Peyer's patch (tissue), 4 donors: ENCODE measurements at regions not wholly inside any gene's neighbourhood (a gene's known extent, or its start where the extent isn't known, plus 50 kb on each side); places are given as distances from the start of the nearest gene placed in this dataset.

Experiments
- DNase-seq, 3 donors: peaks; one replicate each; pipeline ENCODE4 v3.0.0-alpha.2; 2017 to 2019
- H3K27ac ChIP-seq, 4 donors: fragments of 200-600 bp; sonication (generic); one replicate each; pipeline ENCODE4 v1.5.1; 2016 to 2019
- H3K27me3 ChIP-seq, 2 donors: fragments of 200-600 bp; sonication (generic); one replicate each; pipeline ENCODE4 v1.5.1; 2019
- H3K36me3 ChIP-seq, 3 donors: fragments of 200-600 bp; sonication (generic); one replicate each; pipeline ENCODE4 v1.5.1; 2016 to 2019
- H3K4me1 ChIP-seq, 4 donors: fragments of 200-600 bp; sonication (generic); one replicate each; pipeline ENCODE4 v1.5.1; 2016 to 2019
- H3K4me3 ChIP-seq, 4 donors: fragments of 200-600 bp; sonication (generic); 1 replicate in 3 of 4; 2 replicates in 1 of 4; pipeline ENCODE4 v1.5.1; 2016 to 2019; ENCODE audit warnings: mild to moderate bottlenecking in 1 of 4
- H3K9me3 ChIP-seq, 4 donors: fragments of 200-600 bp; sonication (generic); one replicate each; pipeline ENCODE4 v1.5.1; 2016 to 2019; ENCODE audit warnings: mild to moderate bottlenecking in 1 of 4
- POLR2A ChIP-seq, 2 donors: fragments of 450-650 bp; IDR thresholded peaks; one replicate each; pipeline ENCODE4 v1.5.1; 2017; ENCODE audit warnings: antibody characterized with exemption in 2 of 2, mild to moderate bottlenecking in 2 of 2, moderate library complexity in 2 of 2
- TF ChIP-seq, protein P1 (sequence below), 6 experiments: fragments of 450-650 bp in 4 of 6; fragments of 200-600 bp in 2 of 6; sonication (generic) in 1 of 6; IDR thresholded peaks; one replicate each; pipeline ENCODE4 v1.5.1; 2017 to 2019; ENCODE audit warnings: antibody characterized with exemption in 6 of 6, mild to moderate bottlenecking in 3 of 6, moderate library complexity in 1 of 6

DNA sequence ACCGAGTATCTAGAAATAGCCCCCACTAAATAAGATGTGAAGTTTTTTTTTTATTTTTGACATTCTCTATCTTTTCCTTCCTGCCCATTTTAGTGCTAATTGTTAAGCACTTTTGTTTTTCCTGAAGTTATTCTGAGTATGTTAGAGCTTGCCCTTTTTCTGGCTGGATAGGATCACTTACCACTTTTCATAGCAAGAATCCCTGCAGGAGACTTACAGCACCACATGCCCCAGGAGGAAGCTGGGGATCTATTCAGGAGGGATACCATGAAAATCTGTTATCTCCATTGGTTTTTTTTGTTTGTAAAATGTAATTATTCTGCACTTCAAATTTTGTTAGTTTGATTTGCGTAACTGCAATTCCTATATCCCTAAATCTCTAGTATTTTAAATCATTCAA lies 968.4 kb downstream of the ZPLD1 start:
- TF ChIP-seq, protein P1, sequence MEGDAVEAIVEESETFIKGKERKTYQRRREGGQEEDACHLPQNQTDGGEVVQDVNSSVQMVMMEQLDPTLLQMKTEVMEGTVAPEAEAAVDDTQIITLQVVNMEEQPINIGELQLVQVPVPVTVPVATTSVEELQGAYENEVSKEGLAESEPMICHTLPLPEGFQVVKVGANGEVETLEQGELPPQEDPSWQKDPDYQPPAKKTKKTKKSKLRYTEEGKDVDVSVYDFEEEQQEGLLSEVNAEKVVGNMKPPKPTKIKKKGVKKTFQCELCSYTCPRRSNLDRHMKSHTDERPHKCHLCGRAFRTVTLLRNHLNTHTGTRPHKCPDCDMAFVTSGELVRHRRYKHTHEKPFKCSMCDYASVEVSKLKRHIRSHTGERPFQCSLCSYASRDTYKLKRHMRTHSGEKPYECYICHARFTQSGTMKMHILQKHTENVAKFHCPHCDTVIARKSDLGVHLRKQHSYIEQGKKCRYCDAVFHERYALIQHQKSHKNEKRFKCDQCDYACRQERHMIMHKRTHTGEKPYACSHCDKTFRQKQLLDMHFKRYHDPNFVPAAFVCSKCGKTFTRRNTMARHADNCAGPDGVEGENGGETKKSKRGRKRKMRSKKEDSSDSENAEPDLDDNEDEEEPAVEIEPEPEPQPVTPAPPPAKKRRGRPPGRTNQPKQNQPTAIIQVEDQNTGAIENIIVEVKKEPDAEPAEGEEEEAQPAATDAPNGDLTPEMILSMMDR (IDR thresholded peaks at IDR 0.05), result no peak
- no peak for TF ChIP-seq POLR2A (IDR thresholded peaks at IDR 0.05)
- H3K36me3 ChIP-seq, result no peaks in the 10 kb centered on the region
- no peak overlapping the region for H3K4me3 ChIP-seq
- no peak overlapping the region for H3K27ac ChIP-seq
- H3K4me1 ChIP-seq, result no peaks in the 10 kb centered on the region
- no peaks in the 10 kb centered on the region for H3K9me3 ChIP-seq
- H3K27me3 ChIP-seq, result no peaks in the 10 kb centered on the region
- no peak for DNase-seq

DNA sequence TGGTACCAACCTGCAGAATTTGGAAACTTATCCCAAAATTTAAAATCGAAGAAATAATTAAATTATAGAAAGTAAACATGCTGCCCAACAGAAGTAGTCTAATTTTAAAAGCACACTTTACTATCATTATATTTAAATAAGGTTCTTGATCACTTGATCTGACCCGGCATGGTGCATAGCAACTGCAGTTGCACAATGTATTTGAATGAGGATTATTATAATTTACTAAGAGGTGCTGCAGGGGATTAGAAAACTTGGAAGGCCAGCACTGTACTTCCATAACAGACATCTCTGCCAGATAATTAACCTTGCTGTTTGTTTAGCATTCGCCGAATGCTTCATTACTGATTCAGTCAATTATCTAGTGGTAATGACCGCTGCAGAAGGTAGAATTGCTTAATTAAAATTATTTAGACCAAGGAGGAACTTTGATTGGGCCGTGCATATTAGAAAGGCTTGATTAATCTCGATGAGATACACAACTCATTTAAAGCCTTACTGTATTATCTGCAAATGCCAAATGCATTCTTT lies 971.6 kb downstream of the ZPLD1 start:
- Histone ChIP-seq H3K27ac (no peak overlapping the region), H3K36me3 (no peaks in the 10 kb centered on the region), H3K27me3 (no peaks in the 10 kb centered on the region), H3K9me3 (no peaks in the 10 kb centered on the region), H3K4me1 (no peaks in the 10 kb centered on the region), H3K4me3 (no peak overlapping the region)
- TF ChIP-seq, protein P1 (IDR thresholded peaks at IDR 0.05), result no peak
- no peak for TF ChIP-seq POLR2A (IDR thresholded peaks at IDR 0.05)
- no peak for DNase-seq

DNA sequence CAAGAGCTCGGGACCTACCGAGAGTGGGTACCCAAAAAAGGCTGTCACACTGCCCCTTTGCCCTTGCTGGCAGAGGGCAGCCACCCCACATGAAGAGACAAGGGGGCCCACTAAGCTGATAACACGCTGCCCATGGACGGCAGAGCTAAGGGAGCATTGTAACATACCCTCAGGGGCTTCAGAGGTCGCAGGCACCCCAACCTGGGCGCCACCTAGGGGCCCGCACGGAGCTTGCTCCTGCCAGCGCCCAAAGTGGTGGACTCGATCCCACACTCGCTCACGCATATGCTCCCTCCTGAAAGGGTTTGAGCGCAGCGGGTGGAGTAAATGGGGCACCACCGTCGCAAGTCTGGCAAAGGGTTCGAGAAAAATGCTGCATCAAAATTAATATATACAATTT lies 975.4 kb downstream of the ZPLD1 start:
- Histone ChIP-seq H3K4me3 (no peak overlapping the region), H3K4me1 (no peaks in the 10 kb centered on the region), H3K27me3 (no peaks in the 10 kb centered on the region), H3K27ac (no peak overlapping the region), H3K9me3 (no peaks in the 10 kb centered on the region), H3K36me3 (no peaks in the 10 kb centered on the region)
- no peak for DNase-seq
- TF ChIP-seq, protein P1 (IDR thresholded peaks at IDR 0.05), result no peak
- TF ChIP-seq POLR2A (IDR thresholded peaks at IDR 0.05), result no peak

DNA sequence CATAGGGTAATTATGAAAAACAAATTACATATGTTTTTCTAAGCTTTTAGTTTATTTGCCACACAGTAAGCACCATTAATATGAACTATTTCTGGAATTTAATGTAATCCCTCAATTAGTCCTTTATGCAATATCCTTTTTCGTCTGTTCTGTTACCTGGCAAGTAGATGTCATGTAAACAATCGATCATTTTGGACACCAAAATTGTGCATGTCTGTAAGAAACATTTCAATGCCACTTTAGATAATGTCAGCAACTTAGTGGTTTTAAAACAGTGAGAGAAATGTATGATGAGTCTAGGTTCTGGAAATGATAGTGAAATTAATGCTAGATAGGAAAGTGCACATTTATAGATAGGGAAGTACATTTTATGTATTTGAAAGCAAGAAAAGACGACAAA lies 986.6 kb downstream of the ZPLD1 start:
- no peak overlapping the region for H3K27ac ChIP-seq
- no peak overlapping the region for H3K4me3 ChIP-seq
- no peaks in the 10 kb centered on the region for H3K36me3 ChIP-seq
- no peak for DNase-seq
- no peaks in the 10 kb centered on the region for H3K4me1 ChIP-seq
- H3K9me3 ChIP-seq, result peaks cover 0 to 3% (median 0%) of the 10 kb centered on the region in 4 donors
- TF ChIP-seq POLR2A (IDR thresholded peaks at IDR 0.05), result no peak
- TF ChIP-seq, protein P1 (IDR thresholded peaks at IDR 0.05), result no peak
- H3K27me3 ChIP-seq, result no peaks in the 10 kb centered on the region

DNA sequence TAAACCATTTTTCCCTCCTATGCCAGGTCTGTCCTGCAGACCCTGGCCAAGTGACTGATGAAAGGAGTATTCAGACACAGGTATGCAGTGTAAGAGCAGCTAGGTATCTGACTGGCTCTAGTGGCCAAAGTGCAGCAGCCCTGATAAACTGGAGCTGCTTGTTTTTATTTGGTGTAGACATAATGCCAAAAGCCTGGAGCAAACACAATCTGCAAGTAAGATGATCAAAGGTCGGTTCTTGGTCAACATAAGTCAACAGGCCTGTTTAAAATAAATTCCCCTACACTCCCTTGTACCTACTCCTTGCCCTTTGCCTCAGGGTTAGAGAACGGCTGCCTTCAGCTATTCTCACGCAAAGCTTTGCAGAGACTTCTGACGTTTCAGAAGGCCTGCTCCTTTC lies 1003.1 kb downstream of the ZPLD1 start:
- no peak overlapping the region for H3K4me3 ChIP-seq
- TF ChIP-seq, protein P1 (IDR thresholded peaks at IDR 0.05), result no peak
- no peak for TF ChIP-seq POLR2A (IDR thresholded peaks at IDR 0.05)
- no peak overlapping the region for H3K27ac ChIP-seq
- H3K27me3 ChIP-seq, result no peaks in the 10 kb centered on the region
- H3K9me3 ChIP-seq, result no peaks in the 10 kb centered on the region
- DNase-seq, result no peak
- no peaks in the 10 kb centered on the region for H3K4me1 ChIP-seq
- no peaks in the 10 kb centered on the region for H3K36me3 ChIP-seq
